Dendritic cell treated with granulocyte-macrophage colony-stimulating factor and Interleukin-4, amounts not matched to agents 40 ng/mL and 50 ng/mL, for 4 days (primary cell): ENCODE measurements at regions not wholly inside any gene's neighbourhood (a gene's known extent, or its start where the extent isn't known, plus 50 kb on each side); places are given as distances from the start of the nearest gene placed in this dataset.

Source experiments
- H3K27ac Mint-ChIP-seq: one replicate; pipeline ENCODE4 v1.8.0; 2022; ENCODE audit warnings: mild to moderate bottlenecking, mixed read lengths
- H3K27me3 Mint-ChIP-seq: one replicate; pipeline ENCODE4 v1.8.0; 2022; ENCODE audit warnings: mild to moderate bottlenecking, mixed read lengths
- H3K36me3 Mint-ChIP-seq: one replicate; pipeline ENCODE4 v1.8.0; 2022; ENCODE audit warnings: low read depth, mixed read lengths
- H3K4me1 Mint-ChIP-seq: one replicate; pipeline ENCODE4 v1.8.0; 2022; ENCODE audit warnings: low read depth, mixed read lengths
- H3K4me3 Mint-ChIP-seq: one replicate; pipeline ENCODE4 v1.8.0; 2022; ENCODE audit warnings: mild to moderate bottlenecking, moderate library complexity, mixed read lengths
- H3K9me3 Mint-ChIP-seq: one replicate; pipeline ENCODE4 v1.8.0; 2022; ENCODE audit warnings: mixed read lengths
- intact Hi-C: fragments of 100-400 bp; cut with micrococcal nuclease; formaldehyde crosslinking; loops from one replicate; pipeline ENCODE4 v1.15.0; 2022

GRCh38 chr17:79169366-79169765, 94.7 kb downstream of the ENGASE start:
- intact Hi-C loops = no loop called here
- Mint-ChIP-seq H3K27ac (no peak overlapping the region), H3K9me3 (no peaks in the 10 kb centered on the region), H3K27me3 (peaks cover 3% of the 10 kb centered on the region), H3K4me3 (no peak overlapping the region), H3K36me3 (no peaks in the 10 kb centered on the region), H3K4me1 (no peaks in the 10 kb centered on the region)

- no peaks in the 10 kb centered on the region for H3K36me3 Mint-ChIP-seq
- no peak overlapping the region for H3K4me3 Mint-ChIP-seq
- intact Hi-C loops = no loop called here
- H3K27ac Mint-ChIP-seq = no peak overlapping the region
- no peaks in the 10 kb centered on the region for H3K4me1 Mint-ChIP-seq
- peaks cover 3% of the 10 kb centered on the region for H3K27me3 Mint-ChIP-seq
- no peaks in the 10 kb centered on the region for H3K9me3 Mint-ChIP-seq
Measured at GRCh38 chr17:79168486-79169055, 93.9 kb downstream of the ENGASE start.

- Mint-ChIP-seq H3K4me1 (no peaks in the 10 kb centered on the region), H3K27ac (no peak overlapping the region)
Measured at GRCh38 chr17:79167486-79167885, 92.9 kb downstream of the ENGASE start.

GRCh38 chr17:79165756-79166473, 91.3 kb downstream of the ENGASE start:
- Mint-ChIP-seq H3K4me1 (peaks cover 7% of the 10 kb centered on the region), H3K9me3 (no peaks in the 10 kb centered on the region), H3K27ac (no peak overlapping the region), H3K36me3 (no peaks in the 10 kb centered on the region), H3K4me3 (no peak overlapping the region), H3K27me3 (peaks cover 3% of the 10 kb centered on the region)
- intact Hi-C loops = no loop called here

More at GRCh38 chr17:79167486-79167885, 92.9 kb downstream of the ENGASE start:
- Mint-ChIP-seq H3K9me3 (no peaks in the 10 kb centered on the region), H3K36me3 (no peaks in the 10 kb centered on the region), H3K4me3 (no peak overlapping the region), H3K27me3 (peaks cover 3% of the 10 kb centered on the region)
- intact Hi-C loops = no loop called here

- intact Hi-C loops = no loop called here
- Mint-ChIP-seq H3K27me3 (no peaks in the 10 kb centered on the region), H3K4me3 (no peak overlapping the region), H3K9me3 (no peaks in the 10 kb centered on the region), H3K27ac (no peak overlapping the region), H3K36me3 (no peaks in the 10 kb centered on the region), H3K4me1 (peaks cover 8% of the 10 kb centered on the region)
Measured at GRCh38 chr17:79164913-79165695, 90.5 kb downstream of the ENGASE start.

- H3K27ac Mint-ChIP-seq = no peak overlapping the region
- H3K4me1 Mint-ChIP-seq = peaks cover 8% of the 10 kb centered on the region
- H3K4me3 Mint-ChIP-seq = no peak overlapping the region
- no peaks in the 10 kb centered on the region for H3K27me3 Mint-ChIP-seq
- H3K9me3 Mint-ChIP-seq = no peaks in the 10 kb centered on the region
- intact Hi-C loops = no loop called here
- no peaks in the 10 kb centered on the region for H3K36me3 Mint-ChIP-seq
Measured at GRCh38 chr17:79164408-79164807, 89.8 kb downstream of the ENGASE start.

GRCh38 chr17:79163071-79163470, 88.4 kb downstream of the ENGASE start:
- Mint-ChIP-seq H3K4me3 (no peak overlapping the region), H3K4me1 (peaks cover 8% of the 10 kb centered on the region), H3K27me3 (no peaks in the 10 kb centered on the region), H3K27ac (no peak overlapping the region), H3K36me3 (no peaks in the 10 kb centered on the region), H3K9me3 (no peaks in the 10 kb centered on the region)
- intact Hi-C loops = no loop called here

- Mint-ChIP-seq H3K36me3 (no peaks in the 10 kb centered on the region), H3K27ac (no peak overlapping the region), H3K4me1 (peaks cover 8% of the 10 kb centered on the region), H3K4me3 (no peak overlapping the region), H3K27me3 (no peaks in the 10 kb centered on the region), H3K9me3 (no peaks in the 10 kb centered on the region)
- intact Hi-C loops = no loop called here
Measured at GRCh38 chr17:79162012-79162963, 87.7 kb downstream of the ENGASE start.

- H3K4me1 Mint-ChIP-seq = peaks cover 8% of the 10 kb centered on the region
- no peak overlapping the region for H3K4me3 Mint-ChIP-seq
- no peaks in the 10 kb centered on the region for H3K27me3 Mint-ChIP-seq
- no peaks in the 10 kb centered on the region for H3K36me3 Mint-ChIP-seq
- no peaks in the 10 kb centered on the region for H3K9me3 Mint-ChIP-seq
- intact Hi-C loops = no loop called here
- H3K27ac Mint-ChIP-seq = no peak overlapping the region
Measured at GRCh38 chr17:79160980-79161636, 86.5 kb downstream of the ENGASE start.

- intact Hi-C loops = no loop called here
- Mint-ChIP-seq H3K4me3 (no peak overlapping the region), H3K27ac (no peak overlapping the region), H3K4me1 (peaks cover 8% of the 10 kb centered on the region), H3K36me3 (no peaks in the 10 kb centered on the region), H3K27me3 (no peaks in the 10 kb centered on the region), H3K9me3 (no peaks in the 10 kb centered on the region)
Measured at GRCh38 chr17:79159926-79160325, 85.3 kb downstream of the ENGASE start.

- H3K4me3 Mint-ChIP-seq = no peak overlapping the region
- no peak overlapping the region for H3K27ac Mint-ChIP-seq
- peaks cover 8% of the 10 kb centered on the region for H3K4me1 Mint-ChIP-seq
- no peaks in the 10 kb centered on the region for H3K36me3 Mint-ChIP-seq
- intact Hi-C loops = no loop called here
- no peaks in the 10 kb centered on the region for H3K27me3 Mint-ChIP-seq
- H3K9me3 Mint-ChIP-seq = no peaks in the 10 kb centered on the region
Measured at GRCh38 chr17:79159471-79159870, 84.8 kb downstream of the ENGASE start.

- H3K4me3 Mint-ChIP-seq = no peak overlapping the region
- H3K27me3 Mint-ChIP-seq = peaks cover 12% of the 10 kb centered on the region
- no peaks in the 10 kb centered on the region for H3K9me3 Mint-ChIP-seq
- peaks cover 8% of the 10 kb centered on the region for H3K4me1 Mint-ChIP-seq
- H3K27ac Mint-ChIP-seq = no peak overlapping the region
- intact Hi-C loops = no loop called here
- no peaks in the 10 kb centered on the region for H3K36me3 Mint-ChIP-seq
Measured at GRCh38 chr17:79156463-79157095, 82.0 kb downstream of the ENGASE start.

- H3K36me3 Mint-ChIP-seq = no peaks in the 10 kb centered on the region
- no peaks in the 10 kb centered on the region for H3K9me3 Mint-ChIP-seq
- no peak overlapping the region for H3K4me3 Mint-ChIP-seq
- intact Hi-C loops = no loop called here
- no peaks in the 10 kb centered on the region for H3K4me1 Mint-ChIP-seq
- H3K27me3 Mint-ChIP-seq = peaks cover 14% of the 10 kb centered on the region
- H3K27ac Mint-ChIP-seq = no peak overlapping the region
Measured at GRCh38 chr17:79155701-79156100, 81.1 kb downstream of the ENGASE start.
